ENCODE measurements at regions not wholly inside any gene's neighbourhood (a gene's known extent, or its start where the extent isn't known, plus 50 kb on each side); places are given as distances from the start of the nearest gene placed in this dataset.

- no peak for TF ChIP-seq CTCF (IDR thresholded peaks at IDR 0.05)
- H3K4me3 Mint-ChIP-seq = no peak overlapping the region
- H3K4me3 ChIP-seq (ENCODE audit: low read length) = no peak overlapping the region
- peaks cover 7% of the 10 kb centered on the region for H3K4me1 Mint-ChIP-seq (ENCODE audit: low read depth)
- ChIA-PET CTCF (no interaction called here), POLR2A (no interaction called here)
- H3K27ac ChIP-seq (ENCODE audit: low read depth in 1 of 2, low read length in 2 of 2) = no peak overlapping the region
- no peaks in the 10 kb centered on the region for H3K9me3 Mint-ChIP-seq
- no peak overlapping the region for H3K27ac Mint-ChIP-seq
- H3K27me3 ChIP-seq (ENCODE audit: control insufficient read depth in 1 of 2, insufficient read depth in 2 of 2, low read length in 2 of 2) = no peaks in the 10 kb centered on the region
- H3K27me3 Mint-ChIP-seq = peaks cover 4% of the 10 kb centered on the region
- DNase-seq (no peak), ATAC-seq (ENCODE audit: poor library complexity) (no peak)
- intact Hi-C loops (cut with DNase I, micrococcal nuclease) = loop anchor here in 1 of 2 experiments (5.0 to 10.0 kb wide), 5 partner anchors 219 to 1914 kb away; no protein-coding TSS in a partner anchor
- peaks cover 19% of the 10 kb centered on the region for H3K4me1 ChIP-seq (ENCODE audit: insufficient read depth, low read length)
- H3K36me3 ChIP-seq (ENCODE audit: insufficient read depth, low read length) = no peaks in the 10 kb centered on the region
- H3K36me3 Mint-ChIP-seq (ENCODE audit: low read depth) = no peaks in the 10 kb centered on the region
- H3K9me3 ChIP-seq (ENCODE audit: control insufficient read depth in 1 of 2, insufficient read depth in 1 of 2, low read length in 2 of 2) = no peaks in the 10 kb centered on the region
Observed at GRCh38 chr20:40961176-40961575, 67.4 kb upstream of the TOP1 start.

GRCh38 chr20:40961686-40962640 is 66.7 kb upstream of the TOP1 start:
- H3K4me1 ChIP-seq (ENCODE audit: insufficient read depth, low read length) = peaks cover 19% of the 10 kb centered on the region
- DNase-seq (peak in 3 of 14 experiments; percentile 19 to 29 (median 26)), ATAC-seq (ENCODE audit: poor library complexity) (peak; percentile 54)
- ChIA-PET POLR2A (interaction anchor here (0.6 to 0.7 kb wide), 2 partner anchors 19 to 24 kb away, joined by 3 read pairs; no protein-coding TSS in a partner anchor), CTCF (interaction anchor here (0.6 to 2.5 kb wide), 17 partner anchors 8 to 1912 kb away, joined by 3 to 18 read pairs (median 4); no protein-coding TSS in a partner anchor)
- no peaks in the 10 kb centered on the region for H3K9me3 ChIP-seq (ENCODE audit: control insufficient read depth in 1 of 2, insufficient read depth in 1 of 2, low read length in 2 of 2)
- TF ChIP-seq CTCF (IDR thresholded peaks at IDR 0.05) = no peak
- Mint-ChIP-seq H3K9me3 (no peaks in the 10 kb centered on the region), H3K4me1 (ENCODE audit: low read depth) (peaks cover 7% of the 10 kb centered on the region), H3K4me3 (no peak overlapping the region), H3K36me3 (ENCODE audit: low read depth) (no peaks in the 10 kb centered on the region), H3K27ac (no peak overlapping the region), H3K27me3 (peaks cover 1% of the 10 kb centered on the region)
- no peaks in the 10 kb centered on the region for H3K36me3 ChIP-seq (ENCODE audit: insufficient read depth, low read length)
- H3K4me3 ChIP-seq (ENCODE audit: low read length) = no peak overlapping the region
- H3K27ac ChIP-seq (ENCODE audit: low read depth in 1 of 2, low read length in 2 of 2) = no peak overlapping the region
- no peaks in the 10 kb centered on the region for H3K27me3 ChIP-seq (ENCODE audit: control insufficient read depth in 1 of 2, insufficient read depth in 2 of 2, low read length in 2 of 2)
- intact Hi-C loops (cut with DNase I, micrococcal nuclease) = loop anchor here (2.0 to 10.0 kb wide), 7 partner anchors 220 to 1915 kb away; no protein-coding TSS in a partner anchor

GRCh38 chr20:40962733-40963504 is 65.7 kb upstream of the TOP1 start:
- DNase-seq = peak; percentile 49 to 83 (median 66)
- H3K27ac ChIP-seq (ENCODE audit: low read depth in 1 of 2, low read length in 2 of 2) = no peak overlapping the region
- no peak overlapping the region for H3K27ac Mint-ChIP-seq
- peaks cover 19% of the 10 kb centered on the region for H3K4me1 ChIP-seq (ENCODE audit: insufficient read depth, low read length)
- H3K4me1 Mint-ChIP-seq (ENCODE audit: low read depth) = peaks cover 7% of the 10 kb centered on the region
- no peaks in the 10 kb centered on the region for H3K36me3 Mint-ChIP-seq (ENCODE audit: low read depth)
- ATAC-seq (ENCODE audit: poor library complexity) = peak; percentile 86
- no peaks in the 10 kb centered on the region for H3K36me3 ChIP-seq (ENCODE audit: insufficient read depth, low read length)
- peak; percentile 93 for TF ChIP-seq CTCF (IDR thresholded peaks at IDR 0.05)
- H3K4me3 Mint-ChIP-seq = no peak overlapping the region
- intact Hi-C loops (cut with DNase I, micrococcal nuclease) = loop anchor here (2.0 to 10.0 kb wide), 7 partner anchors 221 to 1916 kb away; no protein-coding TSS in a partner anchor
- no peaks in the 10 kb centered on the region for H3K27me3 Mint-ChIP-seq
- no peaks in the 10 kb centered on the region for H3K9me3 ChIP-seq (ENCODE audit: control insufficient read depth in 1 of 2, insufficient read depth in 1 of 2, low read length in 2 of 2)
- CTCF ChIA-PET = interaction anchor here (0.6 to 2.5 kb wide), 18 partner anchors 9 to 1913 kb away, joined by 3 to 18 read pairs (median 4); no protein-coding TSS in a partner anchor
- no peak overlapping the region for H3K4me3 ChIP-seq (ENCODE audit: low read length)
- POLR2A ChIA-PET = interaction anchor here (0.6 to 0.7 kb wide), 2 partner anchors 20 to 23 kb away, joined by 3 read pairs; no protein-coding TSS in a partner anchor
- no peaks in the 10 kb centered on the region for H3K27me3 ChIP-seq (ENCODE audit: control insufficient read depth in 1 of 2, insufficient read depth in 2 of 2, low read length in 2 of 2)
- H3K9me3 Mint-ChIP-seq = no peaks in the 10 kb centered on the region

All from CD4-positive, alpha-beta T cell (primary cell).